ENCODE measurements at regions not wholly inside any gene's neighbourhood (a gene's known extent, or its start where the extent isn't known, plus 50 kb on each side); places are given as distances from the start of the nearest gene placed in this dataset.
"Not testable (repeated sequence)": the region's sequence is repeated elsewhere in the genome, so short reads cannot be mapped to it uniquely, and the experiment has no call there.

- H3K27me3 ChIP-seq (ENCODE audit: low read depth) = no peaks in the 10 kb centered on the region
- H3K9me3 ChIP-seq = no peaks in the 10 kb centered on the region
- ATAC-seq (no peak), DNase-seq (no peak)
- TF ChIP-seq CTCF (IDR thresholded peaks at IDR 0.05) = no peak
- intact Hi-C loops (cut with DNase I) = no loop called here
- no peak overlapping the region for H3K27ac ChIP-seq
- H3K4me3 ChIP-seq = no peak overlapping the region
- no peaks in the 10 kb centered on the region for H3K36me3 ChIP-seq
- no peaks in the 10 kb centered on the region for H3K4me1 ChIP-seq
Observed at GRCh38 chr3:19825193-19825592, 108.8 kb downstream of the EFHB start.

- H3K9me3 ChIP-seq = no peaks in the 10 kb centered on the region
- H3K27ac ChIP-seq = no peak overlapping the region
- no peak for DNase-seq
- no peak for TF ChIP-seq CTCF (IDR thresholded peaks at IDR 0.05)
- H3K27me3 ChIP-seq (ENCODE audit: low read depth) = no peaks in the 10 kb centered on the region
- H3K4me1 ChIP-seq = no peaks in the 10 kb centered on the region
- intact Hi-C loops (cut with DNase I) = no loop called here
- H3K4me3 ChIP-seq = no peak overlapping the region
- peak in 1 of 2 donors; percentile 29 for ATAC-seq
- no peaks in the 10 kb centered on the region for H3K36me3 ChIP-seq
Observed at GRCh38 chr3:19822805-19823204, 111.2 kb downstream of the EFHB start.

GRCh38 chr3:19816631-19817030 is 117.4 kb downstream of the EFHB start:
- Histone ChIP-seq H3K4me3 (no peak overlapping the region), H3K4me1 (no peaks in the 10 kb centered on the region), H3K27ac (no peak overlapping the region), H3K36me3 (no peaks in the 10 kb centered on the region), H3K9me3 (no peaks in the 10 kb centered on the region), H3K27me3 (ENCODE audit: low read depth) (no peaks in the 10 kb centered on the region)
- intact Hi-C loops (cut with DNase I) = no loop called here
- ATAC-seq = no peak
- DNase-seq = no peak
- no peak for TF ChIP-seq CTCF (IDR thresholded peaks at IDR 0.05)

- ATAC-seq = no peak
- no peak for TF ChIP-seq CTCF (IDR thresholded peaks at IDR 0.05)
- Histone ChIP-seq H3K27ac (no peak overlapping the region), H3K4me3 (no peak overlapping the region), H3K4me1 (no peaks in the 10 kb centered on the region), H3K9me3 (no peaks in the 10 kb centered on the region), H3K36me3 (no peaks in the 10 kb centered on the region), H3K27me3 (ENCODE audit: low read depth) (no peaks in the 10 kb centered on the region)
- intact Hi-C loops (cut with DNase I) = no loop called here
- no peak for DNase-seq
Observed at GRCh38 chr3:19815805-19816204, 118.2 kb downstream of the EFHB start.

- H3K4me1 ChIP-seq; H3K9me3 ChIP-seq; intact Hi-C loops (cut with DNase I); H3K27ac ChIP-seq; ATAC-seq; H3K27me3 ChIP-seq (ENCODE audit: low read depth); H3K4me3 ChIP-seq; DNase-seq; H3K36me3 ChIP-seq: not testable (repeated sequence)
Observed at GRCh38 chr3:19813743-19814142, 120.3 kb downstream of the EFHB start.

- no peak for TF ChIP-seq CTCF (IDR thresholded peaks at IDR 0.05)
- Histone ChIP-seq H3K4me3 (no peak overlapping the region), H3K4me1 (no peaks in the 10 kb centered on the region), H3K27me3 (ENCODE audit: low read depth) (no peaks in the 10 kb centered on the region), H3K27ac (no peak overlapping the region), H3K36me3 (no peaks in the 10 kb centered on the region), H3K9me3 (no peaks in the 10 kb centered on the region)
- DNase-seq (no peak), ATAC-seq (no peak)
- intact Hi-C loops (cut with DNase I) = no loop called here
Observed at GRCh38 chr3:19811689-19812088, 122.3 kb downstream of the EFHB start.

Measured in lower lobe of right lung (tissue), 2 donors.